ENCODE measurements at regions not wholly inside any gene's neighbourhood (a gene's known extent, or its start where the extent isn't known, plus 50 kb on each side); places are given as distances from the start of the nearest gene placed in this dataset.

- Histone ChIP-seq H3K79me2 (ENCODE audit: low read depth) (no peaks in the 10 kb centered on the region), H3K9ac (no peak overlapping the region), H3K36me3 (no peaks in the 10 kb centered on the region), H4K20me1 (ENCODE audit: low read depth) (no peaks in the 10 kb centered on the region), H3F3A (ENCODE audit: low read depth) (no peaks in the 10 kb centered on the region), H3K4me2 (no peak overlapping the region), H3K27me3 (no peaks in the 10 kb centered on the region), H3K9me3 (ENCODE audit: low read depth) (no peaks in the 10 kb centered on the region), H2AFZ (replicated peaks) (no peak overlapping the region), H3K4me1 (no peaks in the 10 kb centered on the region), H3K27ac (no peak overlapping the region), H3K4me3 (no peak overlapping the region)
- H3K36me3 Mint-ChIP-seq, result no peaks in the 10 kb centered on the region
- DNase-seq (ENCODE audit: low spot score), result no peak
- H3K27ac Mint-ChIP-seq, result no peak overlapping the region
- no peaks in the 10 kb centered on the region for H3K27me3 Mint-ChIP-seq (ENCODE audit: insufficient read depth, low read depth)
- no peak for TF ChIP-seq EZH2phosphoT487 (IDR thresholded peaks at IDR 0.05)
- TF ChIP-seq EZH2 (IDR thresholded peaks at IDR 0.05), result no peak
- no peak overlapping the region for H3K4me3 Mint-ChIP-seq
- H3K4me1 Mint-ChIP-seq, result no peaks in the 10 kb centered on the region
- H3K9me3 Mint-ChIP-seq, result peaks cover 2% of the 10 kb centered on the region
Observed at GRCh38 chr12:60616400-60616799, 1020.6 kb downstream of the SLC16A7 start.

GRCh38 chr12:60630796-60631195, 1035.0 kb downstream of the SLC16A7 start:
- no peak overlapping the region for H3K27ac Mint-ChIP-seq
- Histone ChIP-seq H3K79me2 (ENCODE audit: low read depth) (no peaks in the 10 kb centered on the region), H3K36me3 (no peaks in the 10 kb centered on the region), H3K4me3 (no peak overlapping the region), H3K27ac (no peak overlapping the region), H3K9me3 (ENCODE audit: low read depth) (no peaks in the 10 kb centered on the region), H3F3A (ENCODE audit: low read depth) (no peaks in the 10 kb centered on the region), H3K4me2 (no peak overlapping the region), H4K20me1 (ENCODE audit: low read depth) (no peaks in the 10 kb centered on the region), H2AFZ (replicated peaks) (no peak overlapping the region), H3K4me1 (no peaks in the 10 kb centered on the region), H3K9ac (no peak overlapping the region), H3K27me3 (no peaks in the 10 kb centered on the region)
- H3K9me3 Mint-ChIP-seq, result no peaks in the 10 kb centered on the region
- TF ChIP-seq CTCF (IDR thresholded peaks at IDR 0.05) (no peak), EZH2 (IDR thresholded peaks at IDR 0.05) (no peak), EZH2phosphoT487 (IDR thresholded peaks at IDR 0.05) (no peak)
- no peaks in the 10 kb centered on the region for H3K36me3 Mint-ChIP-seq
- no peaks in the 10 kb centered on the region for H3K27me3 Mint-ChIP-seq (ENCODE audit: insufficient read depth, low read depth)
- H3K4me3 Mint-ChIP-seq, result no peak overlapping the region
- DNase-seq (ENCODE audit: low spot score), result no peak
- H3K4me1 Mint-ChIP-seq, result no peaks in the 10 kb centered on the region

- Histone ChIP-seq H3K4me3 (no peak overlapping the region), H3K9ac (no peak overlapping the region), H3K9me3 (ENCODE audit: low read depth) (peaks cover 12% of the 10 kb centered on the region), H3K27me3 (no peaks in the 10 kb centered on the region), H3K36me3 (no peaks in the 10 kb centered on the region), H3K4me1 (no peaks in the 10 kb centered on the region), H3F3A (ENCODE audit: low read depth) (no peaks in the 10 kb centered on the region), H3K27ac (no peak overlapping the region), H2AFZ (replicated peaks) (no peak overlapping the region), H3K4me2 (no peak overlapping the region), H4K20me1 (ENCODE audit: low read depth) (no peaks in the 10 kb centered on the region), H3K79me2 (ENCODE audit: low read depth) (no peaks in the 10 kb centered on the region)
- H3K27ac Mint-ChIP-seq, result no peak overlapping the region
- peaks cover 37% of the 10 kb centered on the region for H3K9me3 Mint-ChIP-seq
- H3K4me1 Mint-ChIP-seq, result no peaks in the 10 kb centered on the region
- no peak overlapping the region for H3K4me3 Mint-ChIP-seq
- DNase-seq (ENCODE audit: low spot score), result peak; percentile 6
- H3K36me3 Mint-ChIP-seq, result no peaks in the 10 kb centered on the region
- peaks cover 3% of the 10 kb centered on the region for H3K27me3 Mint-ChIP-seq (ENCODE audit: insufficient read depth, low read depth)
- TF ChIP-seq EZH2 (IDR thresholded peaks at IDR 0.05), result no peak
Observed at GRCh38 chr12:60644076-60644475, 1048.2 kb downstream of the SLC16A7 start.

- H3K4me1 ChIP-seq, result peaks cover 8% of the 10 kb centered on the region
- H3K4me2 ChIP-seq, result no peak overlapping the region
- H3K27me3 ChIP-seq, result no peaks in the 10 kb centered on the region
- Mint-ChIP-seq H3K4me1 (no peaks in the 10 kb centered on the region), H3K9me3 (peaks cover 3% of the 10 kb centered on the region), H3K27ac (no peak overlapping the region), H3K4me3 (no peak overlapping the region), H3K36me3 (no peaks in the 10 kb centered on the region), H3K27me3 (ENCODE audit: insufficient read depth, low read depth) (no peaks in the 10 kb centered on the region)
- no peaks in the 10 kb centered on the region for H3K79me2 ChIP-seq (ENCODE audit: low read depth)
- H3K36me3 ChIP-seq, result no peaks in the 10 kb centered on the region
- H3K4me3 ChIP-seq, result no peak overlapping the region
- DNase-seq (ENCODE audit: low spot score), result no peak
- no peak overlapping the region for H3K9ac ChIP-seq
- H3K27ac ChIP-seq, result no peak overlapping the region
- no peaks in the 10 kb centered on the region for H4K20me1 ChIP-seq (ENCODE audit: low read depth)
- no peaks in the 10 kb centered on the region for H3F3A ChIP-seq (ENCODE audit: low read depth)
- TF ChIP-seq EZH2phosphoT487 (IDR thresholded peaks at IDR 0.05) (no peak), CTCF (IDR thresholded peaks at IDR 0.05) (no peak), EZH2 (IDR thresholded peaks at IDR 0.05) (no peak)
- H2AFZ ChIP-seq (replicated peaks), result no peak overlapping the region
- peaks cover 7% of the 10 kb centered on the region for H3K9me3 ChIP-seq (ENCODE audit: low read depth)
Observed at GRCh38 chr12:60666895-60667294, 1071.1 kb downstream of the SLC16A7 start.
